H9 (cell line): ENCODE measurements at regions not wholly inside any gene's neighbourhood (a gene's known extent, or its start where the extent isn't known, plus 50 kb on each side); places are given as distances from the start of the nearest gene placed in this dataset.

Experiments used
- DNase-seq: peaks from one replicate; pipeline ENCODE4 v3.0.0-alpha.2; 2017
- H2AFZ ChIP-seq: one replicate; pipeline ENCODE4 v1.6.1; 2013; ENCODE audit warnings: mild to moderate bottlenecking, low read length, control low read depth, moderate library complexity
- H2AK5ac ChIP-seq: 2 replicates; pipeline ENCODE4 v1.6.1; 2013; ENCODE audit warnings: low read length, control low read depth, mixed read lengths; ENCODE audit not compliant: insufficient read length
- H2BK120ac ChIP-seq: one replicate; pipeline ENCODE4 v1.6.1; 2013; ENCODE audit warnings: low read depth, mild to moderate bottlenecking, low read length, control low read depth, inconsistent platforms; ENCODE audit not compliant: poor library complexity, severe bottlenecking
- H2BK12ac ChIP-seq: 2 replicates; pipeline ENCODE4 v1.6.1; 2013; ENCODE audit warnings: low read length, control low read depth, mixed read lengths, low read depth; ENCODE audit not compliant: insufficient read length
- H2BK15ac ChIP-seq: 2 replicates; pipeline ENCODE4 v1.6.1; 2013; ENCODE audit warnings: low read depth, low read length, control low read depth
- H2BK20ac ChIP-seq: one replicate; pipeline ENCODE4 v1.6.1; 2013; ENCODE audit warnings: low read depth, mild to moderate bottlenecking, low read length, control low read depth, inconsistent platforms; ENCODE audit not compliant: poor library complexity, severe bottlenecking
- H2BK5ac ChIP-seq: 2 replicates; pipeline ENCODE4 v1.6.1; 2013; ENCODE audit warnings: low read length, control low read depth, mixed read lengths; ENCODE audit not compliant: insufficient read length
- H3K14ac ChIP-seq: 2 replicates; pipeline ENCODE4 v1.6.1; 2013; ENCODE audit warnings: low read length, control low read depth; ENCODE audit not compliant: insufficient read depth
- H3K18ac ChIP-seq: 2 replicates; pipeline ENCODE4 v1.6.1; 2013; ENCODE audit warnings: low read depth, mild to moderate bottlenecking, mixed read lengths, low read length, control low read depth; ENCODE audit not compliant: insufficient read length
- H3K23ac ChIP-seq: 2 replicates; pipeline ENCODE4 v1.6.1; 2013; ENCODE audit warnings: low read length, control low read depth, mixed read lengths, low read depth; ENCODE audit not compliant: insufficient read length
- H3K23me2 ChIP-seq: 2 replicates; pipeline ENCODE4 v1.6.1; 2013; ENCODE audit warnings: low read depth, mild to moderate bottlenecking, mixed read lengths, low read length, control low read depth; ENCODE audit not compliant: insufficient read length, poor library complexity, severe bottlenecking
- H3K27ac ChIP-seq: 2 replicates; pipeline ENCODE4 v1.5.1; 2013; ENCODE audit warnings: low read length, control low read depth, mixed read lengths, low read depth; ENCODE audit not compliant: insufficient read length
- H3K27me3 ChIP-seq: 2 replicates; pipeline ENCODE4 v1.6.1; 2013; ENCODE audit warnings: low read length, control low read depth, inconsistent platforms; ENCODE audit not compliant: insufficient read depth
- H3K4ac ChIP-seq: 2 replicates; pipeline ENCODE4 v1.6.1; 2013; ENCODE audit warnings: low read depth, mild to moderate bottlenecking, control low read depth, inconsistent platforms, low read length, moderate library complexity
- H3K4me1 ChIP-seq: 2 replicates; pipeline ENCODE4 v1.6.1; 2013; ENCODE audit warnings: low read length, control low read depth, inconsistent platforms; ENCODE audit not compliant: insufficient read depth
- H3K4me2 ChIP-seq: 2 replicates; pipeline ENCODE4 v1.6.1; 2013; ENCODE audit warnings: low read length, control low read depth, mixed read lengths; ENCODE audit not compliant: insufficient read length, insufficient read depth
- H3K56ac ChIP-seq: 2 replicates; pipeline ENCODE4 v1.6.1; 2013; ENCODE audit warnings: low read depth, mild to moderate bottlenecking, mixed read lengths, low read length, control low read depth; ENCODE audit not compliant: insufficient read length
- H3K79me1 ChIP-seq: 2 replicates; pipeline ENCODE4 v1.6.1; 2013; ENCODE audit warnings: low read depth, mild to moderate bottlenecking, moderate library complexity, low read length, control low read depth, inconsistent platforms; ENCODE audit not compliant: insufficient read depth, poor library complexity, severe bottlenecking
- H3K79me2 ChIP-seq: 2 replicates; pipeline ENCODE4 v1.6.1; 2013; ENCODE audit warnings: low read length, control low read depth, inconsistent platforms; ENCODE audit not compliant: insufficient read depth
- H3K9ac ChIP-seq: 2 replicates; pipeline ENCODE4 v1.6.1; 2013; ENCODE audit warnings: low read length, control low read depth, mixed read lengths; ENCODE audit not compliant: insufficient read length; ENCODE audit errors: extremely low read depth
- H3K9me3 ChIP-seq: one replicate; pipeline ENCODE4 v1.6.1; 2013; ENCODE audit warnings: low read depth, low read length, inconsistent platforms; ENCODE audit not compliant: control insufficient read depth
- H3T11ph ChIP-seq: one replicate; pipeline ENCODE4 v1.6.1; 2013; ENCODE audit warnings: mild to moderate bottlenecking, low read length, control low read depth, inconsistent platforms
- H4K20me1 ChIP-seq: one replicate; pipeline ENCODE4 v1.6.1; 2013; ENCODE audit not compliant: control insufficient read depth, insufficient read length, insufficient read depth
- H4K5ac ChIP-seq: 2 replicates; pipeline ENCODE4 v1.6.1; 2013; ENCODE audit warnings: low read depth, mild to moderate bottlenecking, mixed read lengths, low read length, control low read depth; ENCODE audit not compliant: insufficient read length
- H4K8ac ChIP-seq: replicated peaks from 2 replicates; pipeline ENCODE4 v1.6.1; 2013; ENCODE audit warnings: low read length, control low read depth, mixed read lengths, low read depth; ENCODE audit not compliant: insufficient read length
- H4K91ac ChIP-seq: 2 replicates; pipeline ENCODE4 v1.6.1; 2013; ENCODE audit warnings: low read depth, mild to moderate bottlenecking, moderate library complexity, mixed read lengths, low read length, control low read depth; ENCODE audit not compliant: insufficient read length
- H3K27ac Mint-ChIP-seq, 3 experiments: 2 replicates in 2 of 3; 3 replicates in 1 of 3; pipeline ENCODE4 v1.8.0; 2020 to 2021; ENCODE audit warnings: mixed read lengths in 3 of 3, mild to moderate bottlenecking in 1 of 3, moderate library complexity in 1 of 3
- H3K27me3 Mint-ChIP-seq: 2 replicates; pipeline ENCODE4 v1.8.0; 2021; ENCODE audit warnings: low read depth, mild to moderate bottlenecking, moderate library complexity, mixed read lengths
- H3K36me3 Mint-ChIP-seq, 3 experiments: 2 replicates in 2 of 3; 3 replicates in 1 of 3; pipeline ENCODE4 v1.8.0; 2020 to 2021; ENCODE audit warnings: low read depth in 3 of 3, mixed read lengths in 3 of 3; ENCODE audit not compliant: insufficient read depth in 1 of 3
- H3K4me1 Mint-ChIP-seq, 2 experiments: 2 replicates each; pipeline ENCODE4 v1.8.0; 2020; ENCODE audit warnings: mixed read lengths in 2 of 2
- H3K4me3 Mint-ChIP-seq, 2 experiments: 2 replicates in 1 of 2; 3 replicates in 1 of 2; pipeline ENCODE4 v1.8.0; 2020 to 2021; ENCODE audit warnings: mild to moderate bottlenecking in 2 of 2, mixed read lengths in 2 of 2, moderate library complexity in 1 of 2
- H3K9me3 Mint-ChIP-seq, 2 experiments: 2 replicates in 1 of 2; 3 replicates in 1 of 2; pipeline ENCODE4 v1.8.0; 2020; ENCODE audit warnings: mild to moderate bottlenecking in 2 of 2, mixed read lengths in 2 of 2, moderate library complexity in 1 of 2
- WGBS: extraction: QIAGEN DNeasy Blood & Tissue Kit; methylation state at CpG from one replicate; pipeline ENCODE4 v1.1.7; 2013; ENCODE audit warnings: missing lambda C conversion rate, low lambda C conversion rate, mixed read lengths; ENCODE audit not compliant: insufficient read length; ENCODE audit errors: extremely low coverage; 5-methylcytosine and 5-hydroxymethylcytosine counted together
- TF ChIP-seq, protein P1 (sequence below): fragments of 200-600 bp; sonication (generic); conservative IDR thresholded peaks from 3 replicates; pipeline ENCODE4 v1.8.0; 2021; ENCODE audit warnings: antibody characterized with exemption, mild to moderate bottlenecking

GRCh38 chr4:26024079-26024478, 110.1 kb downstream of the SMIM20 start:
- H3K36me3 Mint-ChIP-seq, result no peaks in the 10 kb centered on the region
- H3K4me2 ChIP-seq, result no peak overlapping the region

More at GRCh38 chr4:26024079-26024478, 110.1 kb downstream of the SMIM20 start:
- H2AK5ac ChIP-seq, result no peak overlapping the region
- H3K14ac ChIP-seq, result no peak overlapping the region
- Mint-ChIP-seq H3K4me3 (no peak overlapping the region), H3K9me3 (peaks cover 0 to 2% of the 10 kb centered on the region in 2 experiments; a peak in 2 of 5 replicates), H3K27me3 (no peaks in the 10 kb centered on the region), H3K4me1 (peaks cover 21 to 29% of the 10 kb centered on the region in 2 experiments), H3K27ac (no peak overlapping the region)
- no peak overlapping the region for H2AFZ ChIP-seq
- no peaks in the 10 kb centered on the region for H3K79me2 ChIP-seq
- no peak overlapping the region for H3K18ac ChIP-seq
- no peak overlapping the region for H3T11ph ChIP-seq
- H3K27ac ChIP-seq, result no peak overlapping the region
- no peaks in the 10 kb centered on the region for H3K27me3 ChIP-seq
- no peak overlapping the region for H3K4ac ChIP-seq
- TF ChIP-seq, protein P1, sequence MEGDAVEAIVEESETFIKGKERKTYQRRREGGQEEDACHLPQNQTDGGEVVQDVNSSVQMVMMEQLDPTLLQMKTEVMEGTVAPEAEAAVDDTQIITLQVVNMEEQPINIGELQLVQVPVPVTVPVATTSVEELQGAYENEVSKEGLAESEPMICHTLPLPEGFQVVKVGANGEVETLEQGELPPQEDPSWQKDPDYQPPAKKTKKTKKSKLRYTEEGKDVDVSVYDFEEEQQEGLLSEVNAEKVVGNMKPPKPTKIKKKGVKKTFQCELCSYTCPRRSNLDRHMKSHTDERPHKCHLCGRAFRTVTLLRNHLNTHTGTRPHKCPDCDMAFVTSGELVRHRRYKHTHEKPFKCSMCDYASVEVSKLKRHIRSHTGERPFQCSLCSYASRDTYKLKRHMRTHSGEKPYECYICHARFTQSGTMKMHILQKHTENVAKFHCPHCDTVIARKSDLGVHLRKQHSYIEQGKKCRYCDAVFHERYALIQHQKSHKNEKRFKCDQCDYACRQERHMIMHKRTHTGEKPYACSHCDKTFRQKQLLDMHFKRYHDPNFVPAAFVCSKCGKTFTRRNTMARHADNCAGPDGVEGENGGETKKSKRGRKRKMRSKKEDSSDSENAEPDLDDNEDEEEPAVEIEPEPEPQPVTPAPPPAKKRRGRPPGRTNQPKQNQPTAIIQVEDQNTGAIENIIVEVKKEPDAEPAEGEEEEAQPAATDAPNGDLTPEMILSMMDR, result no peak
- H3K23me2 ChIP-seq, result peaks cover 13% of the 10 kb centered on the region
- no peak overlapping the region for H3K56ac ChIP-seq
- no peak overlapping the region for H4K8ac ChIP-seq
- no CpG with 5 or more reads among the region's 5 CpGs for WGBS
- H3K79me1 ChIP-seq, result no peaks in the 10 kb centered on the region
- no peak overlapping the region for H4K5ac ChIP-seq
- no peaks in the 10 kb centered on the region for H3K9me3 ChIP-seq
- H3K9ac ChIP-seq, result no peak overlapping the region
- no peak for DNase-seq
- no peak overlapping the region for H2BK12ac ChIP-seq
- H3K23ac ChIP-seq, result no peak overlapping the region
- no peak overlapping the region for H2BK5ac ChIP-seq
- no peak overlapping the region for H4K91ac ChIP-seq
- H2BK120ac ChIP-seq, result no peak overlapping the region
- no peak overlapping the region for H2BK15ac ChIP-seq
- H3K4me1 ChIP-seq, result peaks cover 3% of the 10 kb centered on the region; the same call in 1 of the 2 replicates
- H2BK20ac ChIP-seq, result no peak overlapping the region
- no peaks in the 10 kb centered on the region for H4K20me1 ChIP-seq
